HG03103 (cell line): ENCODE measurements at regions not wholly inside any gene's neighbourhood (a gene's known extent, or its start where the extent isn't known, plus 50 kb on each side); places are given as distances from the start of the nearest gene placed in this dataset.
"Not testable (repeated sequence)": the region's sequence is repeated elsewhere in the genome, so short reads cannot be mapped to it uniquely, and the experiment has no call there.

ENCODE experiments used
- ATAC-seq: cut with Tn5 transposase; IDR thresholded peaks from one replicate; pipeline ENCODE4 v1.9.1; 2021; ENCODE audit warnings: low read depth; ENCODE audit not compliant: unreplicated experiment

DNA sequence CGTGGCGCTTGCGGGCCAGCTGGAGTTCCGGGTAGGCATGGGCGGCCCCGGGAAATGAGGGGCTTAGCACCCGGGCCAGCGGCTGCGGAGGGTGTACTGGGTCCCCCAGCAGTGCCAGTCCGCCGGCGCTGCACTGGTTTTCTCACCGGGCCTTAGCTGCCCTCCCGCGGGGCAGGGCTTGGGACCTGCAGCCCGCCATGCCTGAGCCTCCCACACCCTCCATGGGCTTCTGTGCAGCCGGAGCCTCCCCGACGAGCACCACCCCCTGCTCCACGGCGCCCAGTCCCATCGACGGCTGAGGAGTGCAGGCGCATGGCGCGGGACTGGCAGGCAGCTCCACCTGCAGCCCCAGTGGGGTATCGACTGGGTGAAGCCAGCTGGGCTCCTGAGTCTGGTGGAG lies 852.6 kb upstream of the MIR17HG start:
- ATAC-seq = not testable (repeated sequence)

DNA sequence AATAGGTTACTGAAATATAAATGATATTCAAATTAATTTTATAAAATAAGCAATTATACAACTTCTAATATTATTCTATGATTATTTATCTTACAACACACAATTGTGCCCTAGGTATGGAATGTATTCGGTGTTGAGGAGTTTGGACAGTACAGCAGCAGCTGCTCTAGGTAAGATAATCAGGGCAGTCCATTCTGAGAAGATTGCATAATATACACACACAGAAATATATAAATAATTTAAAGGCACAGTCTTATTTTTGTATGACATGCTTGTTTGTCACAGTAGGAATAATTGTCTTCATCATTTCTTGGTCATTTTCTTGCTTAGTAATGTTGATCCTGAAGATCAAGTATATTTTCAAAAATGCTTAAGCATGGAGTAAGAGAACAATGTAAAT lies 849.4 kb upstream of the MIR17HG start:
- no peak for ATAC-seq

DNA sequence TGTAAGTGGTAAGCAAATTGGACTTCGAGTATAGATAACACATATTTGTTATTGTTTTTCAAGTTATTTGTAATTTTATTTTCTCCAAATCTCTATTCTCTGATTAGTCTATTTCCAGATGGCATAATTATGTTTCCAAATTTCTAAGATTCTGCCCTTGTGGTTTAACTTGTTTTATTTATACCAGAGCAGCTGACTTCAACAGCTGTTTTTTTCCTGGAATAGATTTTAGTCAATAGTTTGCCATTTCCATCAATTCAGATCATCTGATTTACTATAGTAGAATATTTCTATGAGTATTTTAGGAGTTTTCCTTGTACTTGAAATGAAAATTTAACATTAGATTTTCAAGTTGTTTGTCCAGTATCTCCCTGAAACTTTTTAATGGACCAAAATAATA lies 848.7 kb upstream of the MIR17HG start:
- ATAC-seq = no peak

DNA sequence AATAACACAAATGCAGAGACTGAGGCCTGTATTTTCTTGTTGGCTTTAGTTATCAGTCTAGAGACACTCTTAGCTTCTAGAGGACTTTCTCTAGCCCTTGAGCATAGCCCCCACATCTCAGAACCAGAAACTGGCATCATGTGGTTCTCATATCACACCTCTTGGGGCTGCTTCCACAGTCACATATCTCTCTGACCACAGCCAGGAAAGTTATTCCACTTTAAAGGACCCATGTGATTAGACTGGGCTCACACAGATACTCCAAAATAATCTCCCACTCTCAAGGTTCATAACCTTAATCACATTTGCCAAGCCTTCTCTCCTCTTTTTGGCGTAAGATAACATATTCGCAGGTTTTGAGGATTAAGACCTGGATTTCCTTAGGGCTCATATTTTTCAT lies 846.9 kb upstream of the MIR17HG start:
- no peak for ATAC-seq

DNA sequence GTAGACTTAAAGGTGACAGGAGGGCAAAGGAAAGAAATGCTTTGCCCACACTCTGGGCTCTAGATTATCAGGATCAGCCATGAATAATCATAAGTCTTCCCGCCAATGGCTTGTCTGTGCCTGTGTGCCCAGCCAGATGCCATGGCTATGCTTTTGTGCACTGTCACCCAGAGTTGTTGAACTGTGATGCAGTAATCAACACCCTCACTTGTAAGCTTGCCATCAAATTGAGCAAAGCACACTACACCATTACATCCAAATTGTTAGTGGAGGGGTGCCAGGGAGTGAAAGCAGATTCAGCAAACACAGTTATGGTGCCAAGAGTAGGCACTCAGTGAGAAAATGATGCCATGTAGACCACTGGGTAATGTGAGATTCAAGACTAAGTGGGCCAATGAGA lies 845.3 kb upstream of the MIR17HG start:
- ATAC-seq = no peak

DNA sequence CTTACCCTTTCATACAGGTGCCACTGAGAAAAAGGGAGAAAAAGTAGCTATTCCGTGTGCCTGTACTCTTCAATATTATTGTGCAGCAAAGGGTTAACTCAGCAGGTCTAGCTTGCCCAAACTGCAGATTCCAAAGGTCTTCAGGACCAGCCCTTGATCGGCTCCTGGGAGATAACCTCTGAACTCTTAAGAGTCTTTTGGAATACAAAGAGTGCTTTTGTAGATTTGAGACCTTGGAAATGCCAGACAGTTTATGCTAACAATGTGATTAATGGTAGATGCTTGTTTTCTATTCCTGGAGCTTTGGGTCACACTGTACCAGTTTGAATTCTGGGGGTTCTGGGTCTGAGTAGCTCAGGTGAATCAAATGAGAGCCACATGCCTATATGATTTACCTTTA lies 844.7 kb upstream of the MIR17HG start:
- ATAC-seq = no peak

DNA sequence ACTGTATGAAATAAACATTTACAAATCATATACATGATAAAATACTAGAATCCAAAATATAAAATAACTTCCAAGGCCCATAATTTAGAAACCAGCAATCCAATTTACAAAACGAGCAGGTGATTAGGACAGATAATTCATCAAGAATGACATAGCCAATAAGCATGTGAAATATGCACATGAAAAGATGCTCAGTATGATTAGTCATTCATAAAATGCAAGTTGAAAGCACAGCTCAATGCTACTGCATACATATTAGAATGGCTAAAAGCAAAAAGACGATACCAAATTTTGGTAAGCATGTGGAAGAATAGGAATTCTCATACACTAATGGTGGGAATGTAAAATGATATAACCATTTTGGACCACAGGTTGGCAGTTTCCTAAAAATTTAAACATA lies 837.2 kb upstream of the MIR17HG start:
- no peak for ATAC-seq

DNA sequence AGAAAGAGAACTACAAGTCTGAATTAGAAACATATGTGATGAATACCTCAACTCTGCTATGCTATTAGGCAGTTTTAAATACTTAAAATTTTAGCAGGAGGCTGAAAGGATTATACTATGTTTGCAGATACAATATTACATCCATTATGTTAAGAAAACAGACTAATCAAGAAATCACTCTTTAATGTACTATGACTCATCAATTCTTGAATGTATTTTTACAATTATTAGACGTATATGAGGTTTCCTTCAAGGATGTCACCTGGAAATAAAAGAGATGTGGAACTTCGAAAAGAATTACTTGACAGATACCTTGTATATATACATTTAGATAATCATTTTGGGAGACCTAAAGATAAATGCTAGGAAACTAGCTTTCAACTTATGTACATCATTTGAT lies 835.6 kb upstream of the MIR17HG start:
- ATAC-seq = no peak

DNA sequence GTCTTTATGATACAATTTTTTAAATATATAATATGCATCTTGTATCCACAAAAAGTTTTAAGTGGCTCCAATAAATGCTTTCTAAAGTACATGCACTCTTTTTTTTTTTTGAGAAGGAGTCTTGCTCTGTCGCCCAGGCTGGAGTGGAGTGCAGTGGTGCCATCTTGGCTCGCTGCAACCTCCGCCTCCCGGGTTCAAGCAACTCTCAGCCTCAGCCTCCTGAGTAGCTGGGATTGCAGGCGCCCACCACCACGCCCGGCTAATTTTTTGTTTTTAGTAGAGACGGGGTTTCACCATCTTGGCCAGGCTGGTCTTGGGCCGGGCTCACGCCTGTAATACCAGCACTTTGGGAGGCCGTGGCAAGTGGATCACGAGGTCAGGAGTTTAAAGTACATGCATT lies 832.8 kb upstream of the MIR17HG start:
- not testable (repeated sequence) for ATAC-seq

DNA sequence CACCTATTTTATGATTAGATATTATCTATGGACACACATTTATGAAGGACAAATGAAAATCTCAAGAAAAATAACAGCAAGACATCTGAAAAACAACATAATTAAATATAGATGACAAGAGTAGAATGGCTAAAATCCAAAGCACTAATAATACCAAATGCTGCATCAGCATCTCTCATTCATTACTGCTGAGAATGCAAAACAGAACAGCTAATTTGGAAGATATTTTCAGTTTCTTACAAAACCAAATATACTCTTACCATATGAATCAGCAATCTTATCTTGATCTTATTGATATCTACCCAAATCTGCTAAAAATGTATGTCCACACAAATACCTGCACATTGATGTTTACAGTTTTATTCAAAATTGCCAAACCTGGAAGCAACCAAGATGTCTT lies 829.1 kb upstream of the MIR17HG start:
- ATAC-seq = no peak

DNA sequence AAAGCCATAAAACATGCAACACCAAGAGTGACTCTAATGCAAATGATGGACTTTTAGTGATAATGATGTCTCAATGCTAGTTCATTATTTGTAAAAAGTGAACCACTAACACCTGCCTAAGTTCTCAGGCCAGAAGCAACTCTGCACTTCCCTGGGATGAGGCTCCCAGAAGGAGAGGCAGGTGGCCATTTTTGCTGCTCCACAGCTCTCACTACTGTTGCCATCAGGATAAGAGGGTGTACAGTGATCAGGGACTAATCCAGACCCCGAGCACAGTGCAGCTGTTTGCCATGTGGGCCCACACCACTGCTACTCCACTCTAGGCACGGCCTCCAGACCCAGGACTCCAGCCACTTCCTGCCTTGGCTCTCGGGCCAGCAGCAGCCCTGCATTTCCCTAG lies 828.3 kb upstream of the MIR17HG start:
- no peak for ATAC-seq

DNA sequence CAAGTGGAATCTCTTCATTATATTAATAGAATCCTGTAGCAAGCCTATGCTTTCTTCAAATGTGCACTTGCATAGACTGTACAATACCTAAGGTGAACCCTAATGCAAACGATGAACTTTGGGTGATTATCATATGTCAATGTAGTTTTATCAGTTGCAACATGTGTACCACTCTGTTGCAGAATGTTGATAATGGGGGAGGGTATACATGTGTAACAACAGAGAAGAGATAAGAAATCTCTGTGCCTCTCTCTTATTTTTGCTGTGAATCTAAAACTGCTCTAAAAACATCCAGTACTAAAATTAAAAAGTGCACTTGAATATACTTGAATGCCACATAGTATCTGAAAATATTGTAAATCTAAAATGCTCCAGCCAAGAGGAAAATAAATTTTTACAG lies 820.8 kb upstream of the MIR17HG start:
- no peak for ATAC-seq

DNA sequence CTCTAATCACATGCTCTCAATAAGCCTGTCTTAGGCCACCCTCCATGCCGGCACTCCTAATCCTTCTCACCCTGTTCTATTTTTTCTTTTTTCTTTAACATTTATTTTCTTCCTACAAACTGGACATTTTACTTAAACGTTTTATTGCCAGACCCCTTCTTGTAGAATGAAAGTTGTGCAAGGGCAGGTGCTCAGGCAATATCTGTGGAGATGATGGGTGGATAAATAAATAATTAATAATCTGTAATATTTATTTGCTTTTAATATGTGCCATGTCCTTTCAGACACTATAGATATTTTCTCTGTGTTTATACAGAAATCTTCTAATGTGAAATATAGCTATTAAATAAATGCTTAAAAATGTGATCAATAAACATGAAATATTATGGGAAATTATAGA lies 815.7 kb upstream of the MIR17HG start:
- no peak for ATAC-seq

DNA sequence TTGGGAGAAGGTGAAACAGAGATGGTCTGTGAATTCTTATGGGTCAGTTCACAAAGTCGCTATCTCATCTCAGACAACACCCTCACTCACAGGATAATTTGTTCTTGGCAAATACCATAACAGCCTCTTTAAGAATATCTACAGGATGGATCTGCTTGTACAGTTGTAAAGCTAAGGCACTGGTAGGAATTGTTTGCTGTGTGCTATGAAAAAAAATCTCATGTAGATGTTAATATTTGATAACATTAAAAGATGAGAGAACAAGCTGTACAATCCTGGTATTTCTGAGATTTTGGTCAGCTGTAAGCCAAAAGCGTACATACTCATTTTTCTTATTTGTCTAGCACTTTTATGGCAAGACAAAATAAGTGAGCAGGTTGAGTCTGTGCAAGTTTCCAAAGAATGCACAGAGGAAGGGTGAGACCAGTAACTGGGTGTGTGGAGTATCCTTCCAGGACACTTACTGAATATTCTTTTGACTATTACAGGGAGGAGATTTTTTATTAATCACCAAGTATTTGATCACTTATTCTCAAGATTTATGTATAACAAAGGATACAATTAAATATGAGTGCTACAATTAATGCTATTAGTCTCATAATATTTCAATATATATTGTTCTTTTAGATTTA lies 814.5 kb upstream of the MIR17HG start:
- ATAC-seq = no peak

DNA sequence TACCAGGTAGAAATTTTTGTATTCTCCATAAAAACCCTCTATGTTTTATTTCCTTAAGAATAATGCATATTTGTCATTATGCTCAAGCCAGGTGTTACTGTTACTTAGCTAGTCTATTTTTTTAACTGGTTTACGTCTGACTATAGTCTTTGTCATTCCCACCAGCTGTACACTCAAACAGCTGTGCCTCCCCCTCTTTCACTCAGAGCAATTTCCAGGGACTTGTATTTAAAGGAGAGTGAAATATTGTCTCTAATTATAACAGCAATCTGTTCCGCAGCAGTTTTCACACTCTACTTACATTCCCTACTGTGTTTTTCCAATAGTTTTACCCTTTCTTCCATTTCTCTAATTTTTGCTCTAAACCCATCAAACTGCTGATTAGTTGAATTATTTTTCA lies 813.6 kb upstream of the MIR17HG start:
- ATAC-seq = no peak

DNA sequence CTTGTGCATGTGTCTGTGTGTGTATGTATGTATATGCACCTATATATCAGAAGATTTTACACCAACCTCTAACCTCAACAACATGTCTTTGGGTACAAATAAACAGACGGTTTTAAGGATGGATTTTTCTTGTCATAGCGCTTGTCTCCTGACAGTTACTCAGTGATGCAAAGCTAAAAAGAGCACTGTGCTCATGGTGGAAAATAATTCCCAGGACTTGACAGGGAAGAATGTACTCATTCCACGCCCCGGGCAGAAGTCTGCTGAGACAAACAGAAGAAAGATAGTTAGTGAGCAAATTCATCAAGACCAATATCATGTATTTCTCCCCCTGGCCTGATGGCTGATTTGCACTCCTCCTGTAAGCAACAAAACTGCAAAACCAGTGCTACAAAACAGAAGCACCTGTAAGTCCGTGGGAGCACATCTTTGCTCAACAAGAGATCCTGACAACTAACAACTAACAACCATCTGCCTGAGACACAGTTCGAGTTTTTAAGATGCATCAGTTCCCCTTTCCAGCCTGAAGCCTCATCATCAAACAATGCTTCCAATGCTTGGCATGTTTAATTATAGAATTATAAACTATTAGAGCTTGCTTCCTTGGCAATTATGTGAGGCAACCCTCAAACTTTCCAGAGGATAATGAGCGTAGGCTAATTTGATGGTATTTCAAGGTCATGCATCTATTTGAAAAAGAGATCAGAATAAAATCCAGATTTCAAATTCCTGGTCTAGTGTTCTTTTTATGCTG lies 812.7 kb upstream of the MIR17HG start:
- no peak for ATAC-seq

DNA sequence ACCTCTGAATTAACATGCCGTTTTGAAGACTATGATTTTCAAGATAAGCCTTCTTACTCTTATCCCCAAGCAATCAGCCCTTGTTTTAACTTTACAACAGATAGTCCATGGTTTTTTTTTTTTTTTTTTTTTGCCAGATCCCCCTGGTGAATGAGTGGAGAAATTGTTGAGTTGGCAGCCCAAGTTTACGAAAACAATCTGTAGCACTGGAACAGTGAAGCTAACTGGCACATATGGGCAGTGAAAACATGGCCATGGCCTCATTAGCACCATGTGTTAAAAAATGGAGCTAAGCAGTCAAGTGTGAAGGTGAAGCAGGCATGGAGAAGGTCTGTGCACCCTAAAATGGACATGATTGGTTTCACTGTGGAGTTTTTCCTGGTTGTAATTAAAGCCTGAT lies 812.1 kb upstream of the MIR17HG start:
- ATAC-seq = no peak

DNA sequence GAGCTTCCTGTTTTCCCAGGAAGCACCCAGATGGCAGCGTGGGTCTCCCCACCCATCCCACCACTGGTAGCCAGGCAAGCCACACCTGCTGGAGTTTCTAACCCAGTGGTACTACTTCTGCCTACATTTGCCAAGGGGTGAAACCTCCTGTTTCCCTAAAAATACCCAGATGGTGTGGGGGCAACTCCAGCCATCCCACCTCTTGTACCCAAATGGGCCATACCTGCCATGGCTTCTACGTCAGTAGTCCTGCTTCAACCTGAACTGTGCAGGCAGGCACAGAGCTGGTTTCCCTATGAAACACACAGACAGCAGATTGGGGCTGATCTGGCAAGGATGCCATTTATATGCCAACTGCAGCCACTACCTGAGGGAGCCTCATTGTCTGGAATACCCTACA lies 809.4 kb upstream of the MIR17HG start:
- ATAC-seq = no peak

DNA sequence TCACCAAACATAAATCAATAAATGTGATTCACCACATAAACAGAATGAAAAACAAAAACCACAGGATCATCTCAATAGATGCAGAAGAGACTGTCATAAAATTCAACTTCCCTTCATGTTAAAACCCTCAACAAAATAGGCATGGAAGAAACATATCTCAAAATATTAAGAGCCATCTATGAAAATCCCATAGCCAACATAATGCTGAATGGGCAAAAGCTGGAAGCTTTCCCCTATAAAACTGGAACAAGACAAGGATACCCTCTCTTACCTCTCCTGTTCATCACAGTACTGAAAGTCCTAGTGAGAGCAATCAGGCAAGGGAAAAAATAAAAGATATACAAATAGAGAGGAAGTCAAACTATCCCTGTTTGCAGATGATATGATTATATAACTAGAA lies 806.1 kb upstream of the MIR17HG start:
- ATAC-seq = no peak

DNA sequence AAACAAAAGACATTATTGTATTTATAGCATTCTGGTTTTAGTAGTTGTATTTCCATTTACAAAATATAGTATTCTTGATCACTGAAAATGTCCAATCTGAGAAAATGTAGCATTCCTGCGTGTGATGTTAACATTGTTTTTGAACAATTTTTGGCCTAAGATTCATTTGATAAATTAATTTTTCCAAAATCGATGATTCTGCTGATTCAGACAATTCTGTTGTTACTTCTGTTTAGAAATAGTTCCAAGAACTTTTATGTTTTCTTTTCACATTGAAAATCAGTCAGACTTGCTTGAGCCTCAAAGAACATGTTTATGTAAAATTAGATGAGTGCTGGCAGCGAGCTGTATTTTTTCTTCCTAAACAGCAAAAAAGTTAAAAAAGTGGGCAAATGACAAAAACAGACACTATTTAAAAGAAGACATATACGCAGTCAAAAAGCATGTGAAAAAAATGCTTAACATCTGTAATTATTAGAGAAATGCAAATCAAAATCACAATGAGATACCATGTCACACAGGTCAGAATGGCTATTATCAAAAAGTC lies 804.5 kb upstream of the MIR17HG start:
- ATAC-seq = no peak

DNA sequence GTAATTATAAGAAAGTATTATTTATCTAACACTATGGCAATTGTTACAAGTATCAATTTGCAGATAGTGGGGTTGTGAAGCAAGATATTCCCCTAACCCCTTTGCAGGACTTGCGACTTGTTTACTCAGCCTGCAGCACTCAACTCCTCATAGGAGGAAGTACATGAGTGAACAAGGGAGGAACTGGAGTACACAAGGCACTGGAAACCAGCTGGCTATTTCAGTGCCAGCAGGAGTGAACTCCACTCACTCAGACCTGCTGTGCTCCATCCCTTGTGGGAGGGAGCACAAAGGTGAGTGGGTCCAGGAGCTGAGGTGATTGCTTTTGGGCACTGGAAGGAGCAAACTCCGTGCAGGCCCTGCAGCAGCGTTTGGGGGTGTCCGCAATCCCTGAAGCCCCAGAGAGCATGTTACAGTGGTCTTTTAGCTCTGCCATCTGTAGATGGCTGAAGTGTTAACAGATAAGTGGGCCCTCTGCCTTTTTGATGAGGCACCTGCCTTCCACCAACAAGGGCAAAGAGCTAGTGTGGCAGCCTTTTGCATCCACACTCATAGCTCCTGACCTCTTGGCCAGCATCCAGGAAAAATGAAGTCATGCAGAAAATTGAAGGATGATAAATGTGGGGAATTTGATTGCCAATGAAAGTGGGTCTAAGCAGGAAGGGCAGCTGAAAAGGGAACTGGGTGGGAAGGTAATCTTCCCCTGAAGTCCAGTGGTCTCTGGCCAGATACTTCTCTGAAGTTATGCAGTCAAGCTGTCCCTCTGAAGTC lies 802.2 kb upstream of the MIR17HG start:
- no peak for ATAC-seq
